ENCODE measurements at regions not wholly inside any gene's neighbourhood (a gene's known extent, or its start where the extent isn't known, plus 50 kb on each side); places are given as distances from the start of the nearest gene placed in this dataset.

GRCh38 chrX:138872537-138872936 lies 161.0 kb upstream of the FGF13 start:
- no peaks in the 10 kb centered on the region for H3K36me3 ChIP-seq (replicated peaks in 1 of 2; ENCODE audit: control extremely low read depth in 1 of 2, control insufficient read depth in 1 of 2, extremely low read depth in 1 of 2, insufficient read depth in 2 of 2, low read length in 1 of 2)
- ATAC-seq (ENCODE audit: low read depth) (no peak), DNase-seq (no peak)
- Mint-ChIP-seq H3K27me3 (no peaks in the 10 kb centered on the region), H3K9me3 (ENCODE audit: insufficient read depth) (no peaks in the 10 kb centered on the region), H3K4me3 (no peak overlapping the region), H3K4me1 (no peaks in the 10 kb centered on the region), H3K27ac (no peak overlapping the region)
- ChIA-PET CTCF (no interaction called here), POLR2A (no interaction called here)
- WGBS (ENCODE audit: insufficient coverage) = no CpG with 5 or more reads among the region's 1 CpG
- no peaks in the 10 kb centered on the region for H3K27me3 ChIP-seq (replicated peaks in 1 of 4; ENCODE audit: control extremely low read depth in 1 of 4, control insufficient read depth in 3 of 4, insufficient read depth in 4 of 4, low read length in 3 of 4)
- no peak overlapping the region for H2AFZ ChIP-seq (ENCODE audit: insufficient read depth, low read depth, low read length, poor library complexity, severe bottlenecking)
- no peak overlapping the region for H3K4me3 ChIP-seq (ENCODE audit: control extremely low read depth in 1 of 5, extremely low read depth in 1 of 5, insufficient read depth in 1 of 5, low read depth in 2 of 5, low read length in 4 of 5)
- H3K27ac ChIP-seq (ENCODE audit: low read length in 2 of 2) = no peak overlapping the region
- no peak overlapping the region for H3K4me2 ChIP-seq (replicated peaks; ENCODE audit: low read depth, low read length, poor library complexity, severe bottlenecking)
- no peak for TF ChIP-seq EZH2 (IDR thresholded peaks at IDR 0.05; ENCODE audit: borderline replicate concordance, insufficient read depth, low read depth, low read length, poor library complexity, severe bottlenecking)
- no peak for TF ChIP-seq CTCF (IDR thresholded peaks at IDR 0.05)
- no peaks in the 10 kb centered on the region for H4K20me1 ChIP-seq (ENCODE audit: control insufficient read depth, insufficient read depth, low read length, poor library complexity, severe bottlenecking)
- intact Hi-C loops (cut with micrococcal nuclease) = no loop called here
- H3K9ac ChIP-seq (ENCODE audit: low read length) = no peak overlapping the region
- no peaks in the 10 kb centered on the region for H3K9me3 ChIP-seq (ENCODE audit: control extremely low read depth in 1 of 3, control insufficient read depth in 2 of 3, insufficient read depth in 1 of 3, low read length in 2 of 3)
- no peaks in the 10 kb centered on the region for H3K4me1 ChIP-seq (ENCODE audit: control insufficient read depth in 2 of 2, insufficient read depth in 2 of 2, low read length in 2 of 2)
- H3K79me2 ChIP-seq (ENCODE audit: control insufficient read depth, insufficient read depth, low read length) = no peaks in the 10 kb centered on the region

- H3K27me3 ChIP-seq (replicated peaks in 1 of 4; ENCODE audit: control extremely low read depth in 1 of 4, control insufficient read depth in 3 of 4, insufficient read depth in 4 of 4, low read length in 3 of 4) = no peaks in the 10 kb centered on the region
- Mint-ChIP-seq H3K4me1 (no peaks in the 10 kb centered on the region), H3K4me3 (no peak overlapping the region), H3K9me3 (ENCODE audit: insufficient read depth) (no peaks in the 10 kb centered on the region), H3K27me3 (no peaks in the 10 kb centered on the region), H3K27ac (no peak overlapping the region)
- ChIA-PET POLR2A (no interaction called here), CTCF (no interaction called here)
- no peaks in the 10 kb centered on the region for H3K36me3 ChIP-seq (replicated peaks in 1 of 2; ENCODE audit: control extremely low read depth in 1 of 2, control insufficient read depth in 1 of 2, extremely low read depth in 1 of 2, insufficient read depth in 2 of 2, low read length in 1 of 2)
- no peak overlapping the region for H3K9ac ChIP-seq (ENCODE audit: low read length)
- no peaks in the 10 kb centered on the region for H3K4me1 ChIP-seq (ENCODE audit: control insufficient read depth in 2 of 2, insufficient read depth in 2 of 2, low read length in 2 of 2)
- no peak for ATAC-seq (ENCODE audit: low read depth)
- no peaks in the 10 kb centered on the region for H3K79me2 ChIP-seq (ENCODE audit: control insufficient read depth, insufficient read depth, low read length)
- no peaks in the 10 kb centered on the region for H4K20me1 ChIP-seq (ENCODE audit: control insufficient read depth, insufficient read depth, low read length, poor library complexity, severe bottlenecking)
- H3K27ac ChIP-seq (ENCODE audit: low read length in 2 of 2) = no peak overlapping the region
- intact Hi-C loops (cut with micrococcal nuclease) = no loop called here
- H3K4me2 ChIP-seq (replicated peaks; ENCODE audit: low read depth, low read length, poor library complexity, severe bottlenecking) = no peak overlapping the region
- 100% methylated on average over 1 of the region's 3 CpGs for WGBS (ENCODE audit: insufficient coverage)
- no peak overlapping the region for H2AFZ ChIP-seq (ENCODE audit: insufficient read depth, low read depth, low read length, poor library complexity, severe bottlenecking)
- H3K9me3 ChIP-seq (ENCODE audit: control extremely low read depth in 1 of 3, control insufficient read depth in 2 of 3, insufficient read depth in 1 of 3, low read length in 2 of 3) = no peaks in the 10 kb centered on the region
- TF ChIP-seq CTCF (IDR thresholded peaks at IDR 0.05) = no peak
- no peak for TF ChIP-seq EZH2 (IDR thresholded peaks at IDR 0.05; ENCODE audit: borderline replicate concordance, insufficient read depth, low read depth, low read length, poor library complexity, severe bottlenecking)
- DNase-seq = no peak
- H3K4me3 ChIP-seq (ENCODE audit: control extremely low read depth in 1 of 5, extremely low read depth in 1 of 5, insufficient read depth in 1 of 5, low read depth in 2 of 5, low read length in 4 of 5) = no peak overlapping the region
Observed at GRCh38 chrX:138871739-138872138, 160.2 kb upstream of the FGF13 start.
